SK-N-SH (cell line): ENCODE measurements at regions not wholly inside any gene's neighbourhood (a gene's known extent, or its start where the extent isn't known, plus 50 kb on each side); places are given as distances from the start of the nearest gene placed in this dataset.

Source experiments
- EP300 ChIP-seq, 2 experiments: IDR thresholded peaks; 2 replicates each; pipeline versions ENCODE4 v1.4.0 to v1.6.1; 2012; ENCODE audit warnings: borderline replicate concordance in 1 of 2, low read depth in 1 of 2, low read length in 1 of 2
- EZH2phosphoT487 ChIP-seq: fragments of 200-600 bp; sonication (generic); IDR thresholded peaks from 2 replicates; pipeline ENCODE4 v1.6.1; 2017; ENCODE audit warnings: low read depth, mixed run types, mild to moderate bottlenecking, antibody characterized with exemption, moderate library complexity, borderline replicate concordance
- SMC3 ChIP-seq: IDR thresholded peaks from 2 replicates; pipeline ENCODE4 v1.6.1; 2012; ENCODE audit warnings: low read depth, low read length, improper control_type of control experiment
- TF ChIP-seq, protein P1 (sequence below): fragments of 200-600 bp; sonication (generic); IDR thresholded peaks from 2 replicates; pipeline ENCODE4 v1.6.1; 2017; ENCODE audit warnings: antibody characterized with exemption, mild to moderate bottlenecking, moderate library complexity

DNA sequence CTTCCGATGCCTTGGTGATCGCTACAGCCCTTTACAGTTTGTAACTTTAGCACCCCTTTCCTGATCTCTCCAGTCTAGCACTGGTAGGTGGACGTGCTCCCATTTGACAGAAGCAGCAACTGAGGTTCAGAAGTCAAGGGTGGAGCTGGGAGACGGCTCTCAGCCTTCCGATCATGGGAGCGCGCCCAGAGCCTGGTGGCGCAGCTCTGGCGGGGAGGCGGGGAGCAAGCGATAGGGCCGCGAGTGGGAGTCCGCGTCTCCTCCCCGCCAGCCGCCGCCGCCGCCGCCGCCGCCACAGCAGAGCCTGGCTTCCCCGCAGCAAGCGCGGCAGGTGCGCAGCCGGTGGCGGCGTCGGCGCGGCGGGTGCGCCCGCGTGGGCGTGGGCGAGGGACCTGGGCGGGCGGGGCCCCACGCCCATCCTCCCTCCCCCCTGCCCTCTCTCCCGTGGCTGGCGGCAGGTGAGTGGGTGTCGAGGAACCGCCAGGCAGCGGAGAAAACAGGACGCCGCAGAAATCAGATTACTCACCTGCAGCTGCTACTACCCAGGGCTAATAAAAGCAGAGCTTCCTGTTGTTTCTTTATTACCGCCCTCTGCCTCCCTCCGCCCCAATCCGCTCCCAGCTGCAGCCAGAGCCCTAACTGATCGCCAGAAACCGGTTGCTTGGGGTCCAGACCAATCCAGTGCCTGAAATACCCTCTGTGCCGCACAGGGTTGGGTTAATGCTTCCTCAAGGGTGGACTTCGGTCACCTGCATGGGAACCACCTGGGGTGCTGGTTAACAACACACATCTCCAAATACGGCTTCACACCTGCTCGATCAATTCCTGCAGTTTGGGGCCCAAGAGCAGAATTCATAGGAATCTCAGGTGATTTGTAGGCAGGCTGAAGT is 60.2 kb upstream of the ID3 start:
- TF ChIP-seq EZH2phosphoT487, result no peak
- TF ChIP-seq, protein P1, sequence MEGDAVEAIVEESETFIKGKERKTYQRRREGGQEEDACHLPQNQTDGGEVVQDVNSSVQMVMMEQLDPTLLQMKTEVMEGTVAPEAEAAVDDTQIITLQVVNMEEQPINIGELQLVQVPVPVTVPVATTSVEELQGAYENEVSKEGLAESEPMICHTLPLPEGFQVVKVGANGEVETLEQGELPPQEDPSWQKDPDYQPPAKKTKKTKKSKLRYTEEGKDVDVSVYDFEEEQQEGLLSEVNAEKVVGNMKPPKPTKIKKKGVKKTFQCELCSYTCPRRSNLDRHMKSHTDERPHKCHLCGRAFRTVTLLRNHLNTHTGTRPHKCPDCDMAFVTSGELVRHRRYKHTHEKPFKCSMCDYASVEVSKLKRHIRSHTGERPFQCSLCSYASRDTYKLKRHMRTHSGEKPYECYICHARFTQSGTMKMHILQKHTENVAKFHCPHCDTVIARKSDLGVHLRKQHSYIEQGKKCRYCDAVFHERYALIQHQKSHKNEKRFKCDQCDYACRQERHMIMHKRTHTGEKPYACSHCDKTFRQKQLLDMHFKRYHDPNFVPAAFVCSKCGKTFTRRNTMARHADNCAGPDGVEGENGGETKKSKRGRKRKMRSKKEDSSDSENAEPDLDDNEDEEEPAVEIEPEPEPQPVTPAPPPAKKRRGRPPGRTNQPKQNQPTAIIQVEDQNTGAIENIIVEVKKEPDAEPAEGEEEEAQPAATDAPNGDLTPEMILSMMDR, result no peak
- no peak for TF ChIP-seq SMC3
- TF ChIP-seq EP300 (IDR thresholded peaks at IDR 0.05; ENCODE audit: borderline replicate concordance in 1 of 2, low read depth in 1 of 2, low read length in 1 of 2), result no peak
